Adrenal gland (tissue), 9 donors: ENCODE measurements at regions not wholly inside any gene's neighbourhood (a gene's known extent, or its start where the extent isn't known, plus 50 kb on each side); places are given as distances from the start of the nearest gene placed in this dataset.

Experiments
- DNase-seq, 7 donors: peaks; one replicate each; pipeline ENCODE4 v3.0.0-alpha.2; 2019 to 2020
- H3K27ac ChIP-seq, 5 donors: fragments of 200-600 bp; sonication (generic) in 4 of 5; 1 replicate in 3 of 5; 2 replicates in 2 of 5; pipeline versions ENCODE4 v1.5.1 to v1.8.0; 2016 to 2020; ENCODE audit warnings: mild to moderate bottlenecking in 1 of 5
- H3K27me3 ChIP-seq: fragments of 200-600 bp; 2 replicates; pipeline ENCODE4 v1.8.0; 2021
- H3K36me3 ChIP-seq, 2 donors: fragments of 200-600 bp; replicated peaks in 1 of 2; 1 replicate in 1 of 2; 2 replicates in 1 of 2; pipeline versions ENCODE4 v1.5.1 to v1.8.0; 2018 to 2022
- H3K4me1 ChIP-seq, 2 donors: fragments of 200-600 bp; replicated peaks in 1 of 2; 1 replicate in 1 of 2; 2 replicates in 1 of 2; pipeline versions ENCODE4 v1.5.1 to v1.8.0; 2018 to 2021
- H3K4me3 ChIP-seq, 4 donors: fragments of 200-600 bp; sonication (generic) in 3 of 4; one replicate each; pipeline ENCODE4 v1.5.1; 2016 to 2018
- H3K9me3 ChIP-seq, 3 donors: fragments of 200-600 bp; sonication (generic) in 1 of 3; replicated peaks in 1 of 3; 1 replicate in 2 of 3; 2 replicates in 1 of 3; pipeline versions ENCODE4 v1.5.1 to v1.8.0; 2016 to 2021
- CTCF ChIP-seq, 6 experiments: fragments of 450-650 bp in 4 of 6; fragments of 200-600 bp in 2 of 6; sonication (generic) in 1 of 6; IDR thresholded peaks; 1 replicate in 5 of 6; 2 replicates in 1 of 6; pipeline versions ENCODE4 v1.5.1 to v1.8.0; 2016 to 2021; ENCODE audit warnings: antibody characterized with exemption in 6 of 6, mild to moderate bottlenecking in 2 of 6, moderate library complexity in 1 of 6
- POLR2A ChIP-seq, 2 donors: fragments of 450-650 bp; IDR thresholded peaks; one replicate each; pipeline ENCODE4 v1.6.1; 2017; ENCODE audit warnings: antibody characterized with exemption in 2 of 2, mild to moderate bottlenecking in 2 of 2, moderate library complexity in 1 of 2
- WGBS, 4 donors: extraction: QIAGEN DNeasy Blood & Tissue Kit in 2 of 4; methylation state at CpG; one replicate each; pipeline versions ENCODE4 v1.1.5 to v1.1.7; 2013 to 2017; 5-methylcytosine and 5-hydroxymethylcytosine counted together
- intact Hi-C, 2 donors: fragments of 100-400 bp; cut with DNase I; formaldehyde crosslinking; loops; one replicate each; pipeline versions ENCODE4 v1.14.1 to v1.15.0; 2022 to 2023
- donor health status: healthy with polysubstance abuse.
- donor health status: Bipolar disorder and iron deficiency.
- donor health status: DM: yes; HTN: yes; CAD: no.
- donor health status: DM: no; HTN: no; CAD: no.
- donor health status: DM: no; HTN: no; CAD: no.

GRCh38 chr4:89404530-89404929, 96.9 kb upstream of the GPRIN3 start:
- H3K4me1 ChIP-seq: no peaks in the 10 kb centered on the region
- no peak for DNase-seq
- H3K27ac ChIP-seq: no peak overlapping the region
- H3K9me3 ChIP-seq: no peaks in the 10 kb centered on the region
- 70 to 99% (median 94%) methylated on average over 3 of the region's 3 CpGs for WGBS, 4 donors
- no peak for TF ChIP-seq POLR2A (IDR thresholded peaks at IDR 0.05)
- no peaks in the 10 kb centered on the region for H3K27me3 ChIP-seq
- H3K4me3 ChIP-seq: no peak overlapping the region
- intact Hi-C loops: no loop called here
- no peaks in the 10 kb centered on the region for H3K36me3 ChIP-seq

GRCh38 chr4:89403826-89404225, 96.2 kb upstream of the GPRIN3 start:
- Histone ChIP-seq H3K9me3 (no peaks in the 10 kb centered on the region), H3K27ac (no peak overlapping the region), H3K27me3 (no peaks in the 10 kb centered on the region), H3K36me3 (no peaks in the 10 kb centered on the region), H3K4me1 (no peaks in the 10 kb centered on the region), H3K4me3 (no peak overlapping the region)
- intact Hi-C loops: no loop called here
- 71 to 82% (median 80%) methylated on average over 2 of the region's 2 CpGs for WGBS, 4 donors
- no peak for DNase-seq
- TF ChIP-seq POLR2A (IDR thresholded peaks at IDR 0.05) (no peak), CTCF (IDR thresholded peaks at IDR 0.05) (no peak)

DNA sequence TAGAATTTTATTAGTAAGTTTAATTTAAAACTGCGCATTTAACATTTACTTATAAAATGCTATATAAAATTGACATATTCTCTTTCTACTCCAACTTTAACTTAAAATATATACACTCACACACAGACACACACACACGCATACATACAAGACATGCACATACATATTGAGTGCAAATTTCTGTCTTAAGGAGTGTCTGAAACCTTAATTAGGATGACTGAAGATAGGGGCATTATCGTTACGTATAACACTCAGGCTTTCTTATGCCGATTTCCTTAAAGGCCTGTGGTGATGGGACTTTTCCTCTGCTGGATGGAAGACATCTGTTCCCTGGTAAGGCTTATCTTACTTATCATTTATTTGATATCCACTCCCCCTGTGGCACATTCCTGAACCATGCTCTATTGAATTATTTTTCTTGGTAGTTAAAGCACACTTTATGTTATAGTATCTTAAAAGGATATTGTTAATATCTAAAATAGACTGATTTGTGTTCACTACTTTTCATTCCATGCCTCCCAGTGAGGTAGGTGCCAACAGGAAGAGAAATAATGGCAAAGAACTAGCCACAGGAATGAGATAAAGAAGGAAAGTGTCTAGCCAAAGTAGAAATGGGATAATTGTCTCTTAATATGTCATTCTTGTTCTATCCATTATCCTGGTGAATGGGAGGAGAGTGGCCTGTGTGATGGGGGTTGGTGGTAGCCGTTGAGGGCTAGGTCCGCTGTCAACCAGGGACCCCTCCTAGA, 92.9 kb upstream of the GPRIN3 start:
- Histone ChIP-seq H3K27ac (no peak overlapping the region), H3K27me3 (no peaks in the 10 kb centered on the region), H3K4me1 (no peaks in the 10 kb centered on the region), H3K9me3 (no peaks in the 10 kb centered on the region), H3K36me3 (no peaks in the 10 kb centered on the region), H3K4me3 (no peak overlapping the region)
- intact Hi-C loops: no loop called here
- 69 to 82% (median 72%) methylated on average over 7 of the region's 7 CpGs for WGBS, 4 donors
- TF ChIP-seq POLR2A (IDR thresholded peaks at IDR 0.05): no peak
- no peak for TF ChIP-seq CTCF (IDR thresholded peaks at IDR 0.05)
- no peak for DNase-seq

- intact Hi-C loops: no loop called here
- DNase-seq: no peak
- H3K27me3 ChIP-seq: no peaks in the 10 kb centered on the region
- H3K4me1 ChIP-seq: no peaks in the 10 kb centered on the region
- H3K27ac ChIP-seq: no peak overlapping the region
- no peak overlapping the region for H3K4me3 ChIP-seq
- no peaks in the 10 kb centered on the region for H3K9me3 ChIP-seq
- no peaks in the 10 kb centered on the region for H3K36me3 ChIP-seq
- no peak for TF ChIP-seq CTCF (IDR thresholded peaks at IDR 0.05)
- no peak for TF ChIP-seq POLR2A (IDR thresholded peaks at IDR 0.05)
Observed at GRCh38 chr4:89398644-89399043, 91.0 kb upstream of the GPRIN3 start.

GRCh38 chr4:89398146-89398545, 90.5 kb upstream of the GPRIN3 start:
- intact Hi-C loops: no loop called here
- H3K27ac ChIP-seq: no peak overlapping the region
- DNase-seq: no peak
- no peak for TF ChIP-seq CTCF (IDR thresholded peaks at IDR 0.05)
- TF ChIP-seq POLR2A (IDR thresholded peaks at IDR 0.05): no peak
- no peaks in the 10 kb centered on the region for H3K36me3 ChIP-seq
- H3K9me3 ChIP-seq: no peaks in the 10 kb centered on the region
- no peak overlapping the region for H3K4me3 ChIP-seq
- H3K27me3 ChIP-seq: no peaks in the 10 kb centered on the region
- WGBS, 4 donors: 44 to 57% (median 50%) methylated on average over 4 of the region's 4 CpGs
- H3K4me1 ChIP-seq: no peaks in the 10 kb centered on the region
